Activated CD4-positive, alpha-beta memory T cell treated with anti-CD3 and anti-CD28 coated beads for 36 hours (primary cell): ENCODE measurements at regions not wholly inside any gene's neighbourhood (a gene's known extent, or its start where the extent isn't known, plus 50 kb on each side); places are given as distances from the start of the nearest gene placed in this dataset.
"Not testable (repeated sequence)": the region's sequence is repeated elsewhere in the genome, so short reads cannot be mapped to it uniquely, and the experiment has no call there.

Experiments used
- CTCF ChIA-PET: fragments of 350-600 bp; sonication (Branson Sonifier 250); formaldehyde crosslinking; loops from one replicate; lab custom pipeline; 2021; ENCODE audit warnings: antibody characterized with exemption, inconsistent platforms; lab: Charles Lee
- POLR2A ChIA-PET: fragments of 350-600 bp; sonication (Branson Sonifier 250); formaldehyde crosslinking; loops from one replicate; lab custom pipeline; 2021; ENCODE audit warnings: antibody characterized with exemption; lab: Charles Lee
- DNase-seq: peaks from one replicate; pipeline ENCODE4 v3.0.0-alpha.2; 2020
- H3K27ac Mint-ChIP-seq: one replicate; pipeline ENCODE4 v1.8.0; 2021; ENCODE audit warnings: mixed read lengths
- H3K27me3 Mint-ChIP-seq: one replicate; pipeline ENCODE4 v1.8.0; 2021; ENCODE audit warnings: mixed read lengths
- H3K36me3 Mint-ChIP-seq: one replicate; pipeline ENCODE4 v1.8.0; 2021; ENCODE audit warnings: mixed read lengths
- H3K4me1 Mint-ChIP-seq: one replicate; pipeline ENCODE4 v1.8.0; 2021; ENCODE audit warnings: low read depth, mixed read lengths
- H3K4me3 Mint-ChIP-seq: one replicate; pipeline ENCODE4 v1.8.0; 2021; ENCODE audit warnings: mild to moderate bottlenecking, mixed read lengths
- H3K9me3 Mint-ChIP-seq: one replicate; pipeline ENCODE4 v1.8.0; 2021; ENCODE audit warnings: mixed read lengths
- intact Hi-C: fragments of 100-400 bp; cut with micrococcal nuclease; formaldehyde crosslinking; loops from one replicate; pipeline ENCODE4 v1.15.1; 2023

DNA sequence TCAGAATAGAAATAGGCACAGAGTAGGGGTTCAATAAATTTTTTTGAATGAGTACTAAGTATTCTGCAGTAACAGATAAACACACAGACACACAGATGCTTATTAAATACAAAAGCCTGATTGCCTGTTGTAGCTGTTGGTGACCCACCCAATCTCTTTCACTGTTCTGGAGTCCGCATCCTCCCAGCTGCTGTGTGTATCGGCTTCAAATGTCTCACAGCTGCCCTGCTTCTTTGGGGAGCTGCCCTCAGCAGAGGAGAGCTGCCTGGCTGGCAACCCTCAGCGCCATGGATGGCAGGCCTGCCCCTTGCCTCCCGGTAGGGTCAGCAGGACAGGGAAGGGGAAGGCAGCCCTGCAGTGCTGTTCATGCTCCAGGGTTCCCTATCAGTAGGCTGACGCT is 50.5 kb upstream of the PRNP start:
- no peak overlapping the region for H3K27ac Mint-ChIP-seq
- intact Hi-C loops = no loop called here
- H3K36me3 Mint-ChIP-seq = no peaks in the 10 kb centered on the region
- ChIA-PET POLR2A (no interaction called here), CTCF (no interaction called here)
- H3K4me3 Mint-ChIP-seq = no peak overlapping the region
- H3K27me3 Mint-ChIP-seq = no peaks in the 10 kb centered on the region
- no peaks in the 10 kb centered on the region for H3K4me1 Mint-ChIP-seq
- no peak for DNase-seq
- H3K9me3 Mint-ChIP-seq = no peaks in the 10 kb centered on the region

DNA sequence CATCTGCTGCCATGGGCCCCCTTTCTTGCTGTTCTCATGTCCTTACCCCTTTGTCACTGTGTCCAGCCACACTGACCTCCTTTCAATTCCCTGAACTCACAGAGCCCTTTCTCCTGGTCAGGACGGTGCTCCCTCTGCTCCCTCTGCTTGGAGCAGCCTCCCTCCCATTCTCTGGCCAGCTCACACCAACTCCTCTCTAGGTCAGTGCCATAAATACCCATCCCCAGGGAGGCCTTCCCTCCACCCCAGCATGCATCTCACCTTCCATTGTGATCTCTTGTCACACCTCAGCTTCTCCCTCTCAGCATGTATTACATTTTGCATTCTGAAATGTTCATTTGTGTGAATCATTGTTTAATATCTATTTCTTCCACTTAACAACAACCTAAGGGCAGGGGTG is 50.9 kb upstream of the PRNP start:
- DNase-seq = no peak
- CTCF ChIA-PET = no interaction called here
- Mint-ChIP-seq H3K4me1 (no peaks in the 10 kb centered on the region), H3K27ac (no peak overlapping the region), H3K9me3 (no peaks in the 10 kb centered on the region), H3K4me3 (no peak overlapping the region), H3K27me3 (no peaks in the 10 kb centered on the region), H3K36me3 (no peaks in the 10 kb centered on the region)
- POLR2A ChIA-PET = no interaction called here
- intact Hi-C loops = no loop called here

DNA sequence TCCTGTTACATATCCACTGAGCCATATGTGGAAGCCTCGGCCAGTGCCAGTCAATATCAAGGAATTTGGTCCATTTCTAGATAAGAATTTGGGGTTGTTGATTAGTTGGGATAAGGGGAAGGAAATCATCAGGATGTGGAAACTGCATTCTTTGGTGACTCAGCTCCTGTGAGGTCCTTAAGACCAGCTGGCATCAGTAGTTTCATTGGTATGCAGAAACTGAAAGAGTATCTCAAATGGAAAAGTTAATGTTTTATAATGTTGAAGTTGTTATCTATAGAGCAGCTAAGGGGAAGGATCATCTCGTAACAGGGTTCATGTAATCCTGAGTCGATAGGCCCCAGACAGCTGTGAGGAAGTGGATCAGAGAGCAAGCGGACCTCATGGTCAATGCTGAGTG is 52.5 kb upstream of the PRNP start:
- H3K27me3 Mint-ChIP-seq = no peaks in the 10 kb centered on the region
- H3K9me3 Mint-ChIP-seq = no peaks in the 10 kb centered on the region
- ChIA-PET POLR2A (no interaction called here), CTCF (interaction anchor here (0.6 to 0.8 kb wide), 2 partner anchors 20 to 756 kb away, joined by 3 read pairs; no protein-coding TSS in a partner anchor)
- H3K4me1 Mint-ChIP-seq = no peaks in the 10 kb centered on the region
- H3K36me3 Mint-ChIP-seq = no peaks in the 10 kb centered on the region
- H3K4me3 Mint-ChIP-seq = no peak overlapping the region
- H3K27ac Mint-ChIP-seq = no peak overlapping the region
- no peak for DNase-seq
- intact Hi-C loops = no loop called here

DNA sequence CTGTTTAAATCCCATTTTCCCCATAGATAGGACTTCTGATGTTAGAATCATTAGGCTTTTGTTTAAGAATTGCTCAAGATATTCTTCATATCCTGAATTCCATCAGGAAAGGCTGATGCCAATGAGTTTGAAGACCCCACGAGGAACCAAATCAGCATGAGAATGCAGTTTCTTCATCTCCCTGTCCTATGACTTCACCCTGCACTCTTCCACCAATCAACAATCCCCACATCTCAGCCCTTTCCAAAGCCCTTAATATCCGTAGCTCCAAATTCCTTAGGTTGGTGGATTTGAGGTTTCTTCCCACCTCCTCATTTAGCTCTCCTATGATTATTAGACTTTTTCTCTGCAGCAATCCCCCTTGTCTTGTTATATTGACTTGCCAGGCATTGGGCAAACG is 52.9 kb upstream of the PRNP start:
- intact Hi-C loops = no loop called here
- ChIA-PET POLR2A (no interaction called here), CTCF (interaction anchor here (0.8 kb wide), 1 partner anchor 87 kb away, joined by 3 read pairs; no protein-coding TSS in a partner anchor)
- no peaks in the 10 kb centered on the region for H3K27me3 Mint-ChIP-seq
- H3K9me3 Mint-ChIP-seq = no peaks in the 10 kb centered on the region
- no peak for DNase-seq
- H3K27ac Mint-ChIP-seq = no peak overlapping the region
- no peaks in the 10 kb centered on the region for H3K36me3 Mint-ChIP-seq
- no peak overlapping the region for H3K4me3 Mint-ChIP-seq
- H3K4me1 Mint-ChIP-seq = no peaks in the 10 kb centered on the region

DNA sequence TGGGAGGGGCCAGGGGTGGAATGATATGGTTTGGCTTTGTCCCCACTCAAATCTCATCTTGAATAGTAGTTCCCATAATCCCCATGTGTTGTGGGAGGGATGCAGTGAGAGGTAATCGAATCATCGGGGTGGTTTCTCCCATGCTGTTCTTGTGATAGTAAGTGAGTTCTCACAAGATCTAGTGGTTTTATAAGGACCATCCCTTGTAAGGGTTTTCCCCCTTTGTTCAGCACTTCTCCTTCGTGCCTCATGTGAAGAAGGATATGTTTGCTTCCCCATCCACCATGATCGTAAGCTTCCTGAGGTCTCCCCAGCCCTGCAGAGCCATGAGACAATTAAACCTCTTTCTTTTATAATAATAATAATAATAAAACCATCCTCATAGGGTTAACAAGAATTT is 53.4 kb upstream of the PRNP start:
- no peak overlapping the region for H3K4me3 Mint-ChIP-seq
- POLR2A ChIA-PET = no interaction called here
- intact Hi-C loops = no loop called here
- DNase-seq = no peak
- no peaks in the 10 kb centered on the region for H3K9me3 Mint-ChIP-seq
- CTCF ChIA-PET = interaction anchor here (0.8 kb wide), 1 partner anchor 87 kb away, joined by 3 read pairs; no protein-coding TSS in a partner anchor
- no peak overlapping the region for H3K27ac Mint-ChIP-seq
- no peaks in the 10 kb centered on the region for H3K27me3 Mint-ChIP-seq
- no peaks in the 10 kb centered on the region for H3K36me3 Mint-ChIP-seq
- H3K4me1 Mint-ChIP-seq = no peaks in the 10 kb centered on the region

DNA sequence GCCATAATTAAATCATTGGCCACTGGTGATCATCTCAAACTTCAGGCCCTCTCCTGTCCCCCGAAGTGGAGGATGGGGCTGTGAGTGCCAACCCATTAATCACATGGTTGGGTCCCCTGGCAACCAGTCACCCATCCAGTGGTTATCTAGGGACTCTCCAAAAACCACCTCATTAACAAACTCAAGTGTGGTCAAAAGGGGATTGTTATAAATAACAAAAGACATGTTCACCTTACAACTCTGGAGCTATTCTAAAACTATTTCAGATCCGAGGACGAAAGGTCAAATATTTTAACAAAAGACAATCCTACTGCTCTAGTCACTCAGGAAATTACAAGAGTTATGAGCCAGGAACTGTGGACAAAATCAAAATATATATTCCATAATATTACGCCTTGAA is 60.0 kb upstream of the PRNP start:
- Mint-ChIP-seq H3K27ac (no peak overlapping the region), H3K9me3 (peaks cover 6% of the 10 kb centered on the region), H3K4me1 (no peaks in the 10 kb centered on the region), H3K27me3 (peaks cover 20% of the 10 kb centered on the region), H3K4me3 (no peak overlapping the region), H3K36me3 (peaks cover 3% of the 10 kb centered on the region)
- ChIA-PET CTCF (no interaction called here), POLR2A (no interaction called here)
- intact Hi-C loops = no loop called here
- DNase-seq = no peak

DNA sequence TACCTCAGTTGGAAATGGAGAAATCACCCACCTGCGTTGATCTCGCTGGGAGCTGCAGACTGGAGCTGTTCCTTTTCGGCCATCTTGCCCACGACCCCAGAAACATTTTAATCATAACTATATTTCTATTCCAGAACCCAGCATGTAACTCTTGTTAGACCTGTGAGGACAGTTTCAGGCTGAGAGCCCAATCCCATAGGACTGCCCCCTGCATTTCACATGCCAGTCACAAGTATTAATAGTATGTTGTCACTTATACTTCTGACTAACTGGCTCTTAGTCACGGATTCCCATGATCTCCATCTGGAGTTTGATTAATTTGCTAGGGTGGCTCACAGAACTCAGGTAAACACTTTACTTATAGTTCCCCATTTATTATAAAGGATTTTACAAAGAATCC is 60.6 kb upstream of the PRNP start:
- ChIA-PET POLR2A (no interaction called here), CTCF (no interaction called here)
- no peak overlapping the region for H3K4me3 Mint-ChIP-seq
- no peak for DNase-seq
- no peaks in the 10 kb centered on the region for H3K4me1 Mint-ChIP-seq
- no peak overlapping the region for H3K27ac Mint-ChIP-seq
- intact Hi-C loops = no loop called here
- H3K27me3 Mint-ChIP-seq = peaks cover 20% of the 10 kb centered on the region
- peaks cover 6% of the 10 kb centered on the region for H3K9me3 Mint-ChIP-seq
- peaks cover 3% of the 10 kb centered on the region for H3K36me3 Mint-ChIP-seq

DNA sequence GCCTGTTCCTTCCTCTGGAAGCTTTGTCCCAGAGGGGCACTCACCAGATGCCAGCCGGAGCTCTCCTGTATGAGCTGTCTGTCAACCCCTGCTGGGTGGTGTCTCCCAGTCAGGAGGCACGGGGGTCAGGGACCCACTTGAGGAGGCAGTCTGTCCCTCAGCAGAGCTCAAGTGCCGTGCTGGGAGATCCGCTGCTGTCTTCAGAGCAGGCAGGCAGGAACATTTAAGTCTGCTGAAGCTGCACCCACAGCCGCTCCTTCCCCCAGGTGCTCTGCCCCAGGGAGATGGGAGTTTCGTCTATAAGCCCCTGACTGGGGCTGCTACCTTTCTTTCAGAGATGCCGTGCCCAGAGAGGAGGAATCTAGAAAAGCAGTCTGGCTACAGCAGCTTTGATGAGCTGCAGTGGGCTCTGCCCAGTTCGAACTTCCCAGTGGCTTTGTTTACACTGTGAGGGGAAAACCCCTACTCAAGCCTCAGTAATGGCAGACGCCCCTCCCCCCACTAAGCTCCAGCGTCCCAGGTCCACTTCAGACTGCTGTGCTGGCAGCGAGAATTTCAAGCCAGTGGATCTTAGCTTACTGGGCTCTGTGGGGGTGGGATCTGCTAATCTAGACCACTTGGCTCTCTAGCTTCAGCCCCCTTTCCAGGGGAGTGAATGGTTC is 61.5 kb upstream of the PRNP start:
- H3K27ac Mint-ChIP-seq, H3K36me3 Mint-ChIP-seq, H3K9me3 Mint-ChIP-seq, DNase-seq, intact Hi-C loops, POLR2A ChIA-PET, H3K4me3 Mint-ChIP-seq, H3K4me1 Mint-ChIP-seq, CTCF ChIA-PET: not testable (repeated sequence)
- peaks cover 20% of the 10 kb centered on the region for H3K27me3 Mint-ChIP-seq

DNA sequence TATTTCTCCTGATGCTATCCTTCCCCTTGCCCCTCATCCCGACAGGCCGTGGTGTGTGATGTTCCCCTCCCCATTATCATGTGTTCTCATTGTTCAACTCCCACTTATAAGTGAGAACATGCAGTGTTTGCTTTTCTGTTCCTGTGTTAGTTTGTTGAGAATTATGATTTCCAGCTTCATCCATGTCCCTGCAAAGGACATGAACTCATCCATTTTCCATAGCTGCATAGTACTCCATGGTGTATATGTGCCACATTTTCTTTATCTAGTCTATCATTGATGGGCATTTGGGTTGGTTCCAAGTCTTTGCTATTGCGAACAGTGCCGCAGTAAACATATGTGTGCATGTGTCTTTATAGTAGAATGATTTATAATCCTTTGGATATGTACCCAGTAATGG is 67.1 kb upstream of the PRNP start:
- DNase-seq, H3K36me3 Mint-ChIP-seq, H3K4me3 Mint-ChIP-seq, CTCF ChIA-PET, POLR2A ChIA-PET, H3K27ac Mint-ChIP-seq, H3K4me1 Mint-ChIP-seq: not testable (repeated sequence)
- intact Hi-C loops = loop anchor here (5.0 kb wide), 1 partner anchor 48 kb away; no protein-coding TSS in a partner anchor
- Mint-ChIP-seq H3K9me3 (peaks cover 18% of the 10 kb centered on the region), H3K27me3 (peaks cover 10% of the 10 kb centered on the region)

DNA sequence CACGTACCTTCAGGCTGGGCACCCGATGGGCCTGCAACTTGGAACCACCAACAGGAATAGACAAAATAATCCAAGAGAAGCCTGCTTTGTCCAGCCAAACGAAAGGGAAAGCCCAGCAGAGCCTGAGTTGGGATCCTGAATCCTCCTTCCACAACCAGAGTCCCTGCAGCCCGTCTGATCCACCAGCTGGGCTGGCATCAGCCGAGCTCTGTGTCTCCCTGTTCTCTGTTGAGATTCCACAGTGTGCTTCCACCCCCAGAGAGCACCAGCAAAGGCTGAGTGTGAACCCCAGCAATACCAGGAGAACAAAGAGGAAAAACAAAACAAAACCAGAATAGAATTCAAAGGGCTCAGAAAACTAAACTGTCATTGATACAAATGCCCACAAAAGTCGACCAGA is 68.8 kb upstream of the PRNP start:
- H3K4me3 Mint-ChIP-seq = no peak overlapping the region
- peaks cover 3% of the 10 kb centered on the region for H3K4me1 Mint-ChIP-seq
- H3K9me3 Mint-ChIP-seq = peaks cover 17% of the 10 kb centered on the region
- intact Hi-C loops = loop anchor here (5.0 kb wide), 1 partner anchor 50 kb away; no protein-coding TSS in a partner anchor
- ChIA-PET POLR2A (no interaction called here), CTCF (no interaction called here)
- H3K27me3 Mint-ChIP-seq = peaks cover 4% of the 10 kb centered on the region
- no peaks in the 10 kb centered on the region for H3K36me3 Mint-ChIP-seq
- no peak for DNase-seq
- no peak overlapping the region for H3K27ac Mint-ChIP-seq

DNA sequence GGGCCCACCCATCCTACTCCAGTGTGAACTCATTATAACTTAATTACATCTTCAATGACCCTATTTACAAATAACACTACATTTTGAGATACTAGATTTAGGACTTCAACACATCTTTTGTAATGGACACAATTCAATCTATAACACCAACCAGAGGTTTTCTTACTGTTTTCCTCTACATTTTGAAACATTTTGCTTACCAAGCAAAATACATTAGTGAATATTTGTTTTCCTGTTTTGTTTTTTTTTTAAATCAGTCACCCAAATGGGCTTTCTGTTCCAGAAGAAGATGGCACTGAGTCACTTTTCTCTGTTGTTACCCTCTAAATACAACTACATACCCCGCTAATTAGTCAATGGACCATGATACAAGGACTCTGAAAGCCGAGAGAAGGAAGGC is 69.2 kb upstream of the PRNP start:
- Mint-ChIP-seq H3K27ac (no peak overlapping the region), H3K4me1 (peaks cover 3% of the 10 kb centered on the region), H3K27me3 (peaks cover under 1% of the 10 kb centered on the region), H3K4me3 (no peak overlapping the region), H3K36me3 (no peaks in the 10 kb centered on the region), H3K9me3 (peaks cover 13% of the 10 kb centered on the region)
- ChIA-PET POLR2A (no interaction called here), CTCF (no interaction called here)
- intact Hi-C loops = loop anchor here (5.0 kb wide), 1 partner anchor 50 kb away; no protein-coding TSS in a partner anchor
- no peak for DNase-seq

DNA sequence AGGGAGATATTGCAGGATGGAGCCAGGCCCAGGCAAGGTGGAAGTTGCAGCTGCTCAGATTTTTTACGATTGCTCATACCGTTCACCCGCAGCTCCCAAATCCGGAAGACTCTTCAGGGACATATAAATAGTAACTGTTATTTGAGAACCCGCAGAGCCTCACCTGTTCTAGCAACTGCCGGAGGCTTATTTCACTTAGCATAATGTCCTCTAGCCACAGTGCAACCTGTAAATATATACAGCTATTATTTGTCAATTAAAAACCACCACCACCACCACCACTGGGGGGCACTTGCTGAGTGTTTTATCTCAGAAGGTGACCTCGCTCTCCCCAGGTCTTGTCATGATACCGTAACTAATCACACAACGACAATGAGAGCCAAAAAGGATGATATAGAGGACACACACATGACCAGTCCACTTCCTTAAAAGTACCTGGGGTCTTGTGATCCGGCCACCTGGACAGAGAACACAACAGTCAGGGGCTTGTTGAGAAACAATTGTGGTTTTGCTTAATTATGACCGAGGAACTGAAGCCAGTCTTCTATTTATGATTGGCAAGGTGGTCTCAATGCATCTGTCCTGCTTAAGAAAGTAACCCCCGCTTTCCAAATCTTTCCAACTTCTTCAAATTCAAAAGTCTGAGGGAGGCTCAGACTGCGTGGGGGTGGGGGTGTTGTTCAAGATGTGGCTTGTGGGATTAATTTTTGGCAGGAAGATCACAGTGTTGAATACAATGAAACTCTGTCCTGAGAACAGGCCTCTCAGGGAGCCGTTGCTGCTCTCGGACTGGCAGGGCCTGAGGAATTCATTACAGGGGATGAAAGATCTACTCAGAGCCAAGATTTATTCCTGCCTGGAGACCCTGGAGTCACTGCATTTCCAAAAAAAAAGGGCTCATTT is 72.3 kb upstream of the PRNP start:
- no peaks in the 10 kb centered on the region for H3K36me3 Mint-ChIP-seq
- peak; percentile 79 for DNase-seq
- H3K27me3 Mint-ChIP-seq = no peaks in the 10 kb centered on the region
- POLR2A ChIA-PET = no interaction called here
- CTCF ChIA-PET = interaction anchor here (0.7 to 7.2 kb wide), 13 partner anchors 9 to 145 kb away, joined by 3 to 194 read pairs (median 4); partner anchors contain the start of gene PRND
- peaks cover 13% of the 10 kb centered on the region for H3K9me3 Mint-ChIP-seq
- H3K27ac Mint-ChIP-seq = no peak overlapping the region
- no peak overlapping the region for H3K4me3 Mint-ChIP-seq
- intact Hi-C loops = loop anchor here (1.0 kb wide), 1 partner anchor 106 kb away; no protein-coding TSS in a partner anchor
- peaks cover 3% of the 10 kb centered on the region for H3K4me1 Mint-ChIP-seq
